Lung (tissue), 11 donors: ENCODE measurements at regions not wholly inside any gene's neighbourhood (a gene's known extent, or its start where the extent isn't known, plus 50 kb on each side); places are given as distances from the start of the nearest gene placed in this dataset.

Source experiments
- ATAC-seq: fragments of 200-7000 bp; cut with Tn5 transposase; one replicate; pipeline ENCODE4 v1.9.1; 2020; ENCODE audit warnings: moderate number of reproducible peaks; ENCODE audit not compliant: insufficient read depth, low FRiP score
- DNase-seq, 3 donors: peaks; one replicate each; pipeline ENCODE4 v3.0.0-alpha.2; 2013 to 2017
- H3K27ac ChIP-seq, 2 donors: one replicate each; pipeline ENCODE4 v1.5.1; 2013; ENCODE audit warnings: mild to moderate bottlenecking in 2 of 2, moderate library complexity in 2 of 2, control low read depth in 1 of 2, inconsistent platforms in 1 of 2, low read depth in 1 of 2, low read length in 1 of 2
- H3K27me3 ChIP-seq, 3 donors: one replicate each; pipeline ENCODE4 v1.5.1; 2013; ENCODE audit warnings: low read length in 2 of 3; ENCODE audit not compliant: control insufficient read depth in 3 of 3, insufficient read depth in 3 of 3
- H3K36me3 ChIP-seq, 4 donors: one replicate each; pipeline ENCODE4 v1.5.1; 2013; ENCODE audit warnings: low read length in 4 of 4, mild to moderate bottlenecking in 1 of 4, moderate library complexity in 1 of 4; ENCODE audit not compliant: control insufficient read depth in 4 of 4, insufficient read depth in 4 of 4
- H3K4me1 ChIP-seq, 5 donors: one replicate each; pipeline ENCODE4 v1.5.1; 2013; ENCODE audit warnings: low read length in 5 of 5, mild to moderate bottlenecking in 2 of 5, moderate library complexity in 1 of 5; ENCODE audit not compliant: control insufficient read depth in 5 of 5, insufficient read depth in 5 of 5
- H3K4me3 ChIP-seq: one replicate; pipeline ENCODE4 v1.5.1; 2013; ENCODE audit warnings: mild to moderate bottlenecking, control low read depth, moderate library complexity
- H3K9ac ChIP-seq, 2 donors: one replicate each; pipeline ENCODE4 v1.5.1; 2013; ENCODE audit warnings: low read length in 2 of 2, control low read depth in 1 of 2; ENCODE audit not compliant: insufficient read depth in 1 of 2
- H3K9me3 ChIP-seq, 4 donors: one replicate each; pipeline ENCODE4 v1.5.1; 2013; ENCODE audit warnings: low read length in 3 of 4, mild to moderate bottlenecking in 1 of 4, moderate library complexity in 1 of 4; ENCODE audit not compliant: control insufficient read depth in 4 of 4, insufficient read depth in 3 of 4
- CTCF ChIP-seq: IDR thresholded peaks from 2 replicates; pipeline ENCODE4 v1.5.1; 2012; ENCODE audit warnings: mild to moderate bottlenecking; ENCODE audit errors: control extremely low read depth, extremely low read depth
- WGBS, 2 donors: extraction: QIAGEN DNeasy Blood & Tissue Kit; methylation state at CpG; one replicate each; pipeline ENCODE4 v1.1.7; 2013; 5-methylcytosine and 5-hydroxymethylcytosine counted together
- donor health status: control.
- donor health status: control.
- donor health status: Bipolar disorder and iron deficiency.
- donor health status: healthy.
- donor health status: DM: yes; HTN: yes; CAD: no.

GRCh38 chr18:41150316-41150715 lies 804.7 kb upstream of the PIK3C3 start:
- no peak for DNase-seq
- 59 to 82% methylated on average over 2 of the region's 2 CpGs for WGBS, 2 donors

GRCh38 chr18:41146301-41146700 lies 808.7 kb upstream of the PIK3C3 start:
- DNase-seq (no peak), ATAC-seq (no peak)
- WGBS, 2 donors = 52 to 83% methylated on average over 1 of the region's 1 CpG
- Histone ChIP-seq H3K27me3 (no peaks in the 10 kb centered on the region), H3K9ac (no peak overlapping the region), H3K9me3 (no peaks in the 10 kb centered on the region), H3K4me1 (no peaks in the 10 kb centered on the region), H3K4me3 (no peak overlapping the region), H3K27ac (no peak overlapping the region), H3K36me3 (no peaks in the 10 kb centered on the region)
- no peak for TF ChIP-seq CTCF

More at GRCh38 chr18:41150316-41150715, 804.7 kb upstream of the PIK3C3 start:
- peak; percentile 47 for ATAC-seq
- Histone ChIP-seq H3K4me1 (peaks cover 0 to 5% (median 0%) of the 10 kb centered on the region in 5 donors), H3K36me3 (no peaks in the 10 kb centered on the region), H3K9me3 (no peaks in the 10 kb centered on the region), H3K9ac (no peak overlapping the region), H3K4me3 (no peak overlapping the region), H3K27me3 (no peaks in the 10 kb centered on the region), H3K27ac (no peak overlapping the region)
- no peak for TF ChIP-seq CTCF

GRCh38 chr18:41145516-41145915 lies 809.5 kb upstream of the PIK3C3 start:
- Histone ChIP-seq H3K27ac (no peak overlapping the region), H3K27me3 (no peaks in the 10 kb centered on the region), H3K36me3 (no peaks in the 10 kb centered on the region), H3K4me1 (no peaks in the 10 kb centered on the region), H3K9ac (no peak overlapping the region), H3K4me3 (no peak overlapping the region), H3K9me3 (no peaks in the 10 kb centered on the region)
- DNase-seq (no peak), ATAC-seq (no peak)
- no peak for TF ChIP-seq CTCF

GRCh38 chr18:41144441-41144840 lies 810.6 kb upstream of the PIK3C3 start:
- no peaks in the 10 kb centered on the region for H3K36me3 ChIP-seq
- H3K27ac ChIP-seq = no peak overlapping the region
- H3K4me3 ChIP-seq = no peak overlapping the region
- ATAC-seq = no peak
- no peaks in the 10 kb centered on the region for H3K9me3 ChIP-seq
- TF ChIP-seq CTCF = no peak
- WGBS, 2 donors = 76 to 89% methylated on average over 1 of the region's 1 CpG
- no peaks in the 10 kb centered on the region for H3K4me1 ChIP-seq
- DNase-seq = no peak
- no peak overlapping the region for H3K9ac ChIP-seq
- H3K27me3 ChIP-seq = no peaks in the 10 kb centered on the region
